Activated CD4-positive, alpha-beta T cell treated with anti-CD3 and anti-CD28 coated beads, Interleukin-2, amount 10 ng/mL, durations not matched to agents 7 days and 5 days (primary cell): ENCODE measurements at regions not wholly inside any gene's neighbourhood (a gene's known extent, or its start where the extent isn't known, plus 50 kb on each side); places are given as distances from the start of the nearest gene placed in this dataset.

Source experiments
- CTCF ChIA-PET: fragments of 350-600 bp; sonication (Branson Sonifier 250); formaldehyde crosslinking; loops from one replicate; lab custom pipeline; 2021; ENCODE audit warnings: antibody characterized with exemption; lab: Charles Lee
- POLR2A ChIA-PET: fragments of 350-600 bp; sonication (Branson Sonifier 250); formaldehyde crosslinking; loops from one replicate; lab custom pipeline; 2021; ENCODE audit warnings: antibody characterized with exemption; lab: Charles Lee
- DNase-seq: peaks from one replicate; pipeline ENCODE4 v3.0.0-alpha.2; 2020
- H3K27ac Mint-ChIP-seq: one replicate; pipeline ENCODE4 v1.8.0; 2021; ENCODE audit warnings: mild to moderate bottlenecking, moderate library complexity, mixed read lengths
- H3K27me3 Mint-ChIP-seq: one replicate; pipeline ENCODE4 v1.8.0; 2021; ENCODE audit warnings: mixed read lengths
- H3K36me3 Mint-ChIP-seq: one replicate; pipeline ENCODE4 v1.8.0; 2021; ENCODE audit warnings: low read depth, mixed read lengths
- H3K4me1 Mint-ChIP-seq: one replicate; pipeline ENCODE4 v1.8.0; 2021; ENCODE audit warnings: mixed read lengths
- H3K4me3 Mint-ChIP-seq: one replicate; pipeline ENCODE4 v1.8.0; 2021; ENCODE audit warnings: mild to moderate bottlenecking, moderate library complexity, mixed read lengths
- H3K9me3 Mint-ChIP-seq: one replicate; pipeline ENCODE4 v1.8.0; 2021; ENCODE audit warnings: mixed read lengths

DNA sequence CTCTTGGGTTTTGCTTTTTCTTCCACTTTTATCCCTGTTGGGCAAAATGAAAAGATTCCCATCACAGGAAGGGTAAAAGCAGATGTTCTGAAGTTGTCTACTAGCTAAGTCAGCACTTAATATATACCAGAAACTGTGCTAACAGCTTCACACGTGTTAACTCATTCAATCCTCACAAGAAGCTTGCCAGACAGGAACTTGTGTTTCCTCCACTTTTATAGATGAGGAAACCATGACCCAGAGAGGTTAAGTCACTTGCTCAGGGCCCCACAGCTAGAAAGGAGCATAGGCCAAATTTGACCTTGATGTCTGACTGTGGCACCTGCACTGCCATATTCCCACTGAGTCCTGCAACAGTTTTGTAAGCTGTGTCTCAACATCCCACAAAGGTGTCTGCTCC lies 76.8 kb upstream of the EPC2 start:
- CTCF ChIA-PET = interaction anchor here (1.2 to 1.4 kb wide), 2 partner anchors 12 to 59 kb away, joined by 3 to 4 read pairs; no protein-coding TSS in a partner anchor
- Mint-ChIP-seq H3K36me3 (no peaks in the 10 kb centered on the region), H3K4me3 (no peak overlapping the region), H3K27ac (no peak overlapping the region), H3K27me3 (peaks cover 8% of the 10 kb centered on the region), H3K9me3 (no peaks in the 10 kb centered on the region), H3K4me1 (peaks cover 15% of the 10 kb centered on the region)
- DNase-seq = no peak
- POLR2A ChIA-PET = no interaction called here

DNA sequence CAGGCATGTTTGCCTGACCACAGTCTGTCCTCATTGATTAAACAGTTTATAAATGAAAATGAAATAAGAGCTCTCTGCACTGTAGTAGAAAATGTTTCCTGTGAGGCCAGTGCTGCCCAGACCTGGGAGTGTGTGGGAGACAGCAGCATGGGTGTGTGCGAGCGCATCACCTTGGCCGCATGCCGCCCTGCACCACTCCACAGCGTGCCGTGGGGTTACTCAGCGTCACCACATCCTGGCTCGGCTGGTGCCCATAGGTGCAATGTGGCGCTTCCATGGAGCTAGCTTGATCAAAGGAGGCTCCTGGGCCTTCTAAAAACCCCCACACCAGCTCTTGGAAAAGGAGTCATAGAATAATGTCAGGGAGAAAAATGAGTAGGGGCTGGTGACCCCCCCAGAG lies 76.0 kb upstream of the EPC2 start:
- Mint-ChIP-seq H3K27me3 (peaks cover 6% of the 10 kb centered on the region), H3K4me3 (no peak overlapping the region), H3K27ac (peak overlapping the region; percentile 3), H3K36me3 (no peaks in the 10 kb centered on the region), H3K4me1 (peaks cover 15% of the 10 kb centered on the region), H3K9me3 (no peaks in the 10 kb centered on the region)
- CTCF ChIA-PET = interaction anchor here (1.2 to 1.4 kb wide), 2 partner anchors 13 to 60 kb away, joined by 3 to 4 read pairs; no protein-coding TSS in a partner anchor
- POLR2A ChIA-PET = no interaction called here
- peak; percentile 16 for DNase-seq

DNA sequence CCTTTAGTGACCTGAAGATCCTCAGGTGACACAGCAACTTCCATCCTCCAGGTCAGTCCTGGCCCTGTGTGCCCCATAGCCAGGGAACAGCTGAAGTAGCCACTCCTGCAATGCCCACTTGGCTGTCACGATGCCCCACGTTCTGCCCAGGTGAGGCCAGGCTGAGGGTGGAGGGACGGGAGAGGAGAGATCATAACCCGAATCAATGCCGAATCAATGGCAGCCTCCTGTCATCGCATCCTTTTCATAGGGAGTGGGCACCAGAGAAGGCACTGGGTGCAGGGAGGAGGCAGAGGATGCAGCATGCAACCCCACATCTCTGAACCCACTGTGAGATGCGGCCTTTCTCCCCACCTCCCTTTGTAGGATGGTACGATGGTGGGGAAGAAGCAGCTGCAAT lies 75.3 kb upstream of the EPC2 start:
- CTCF ChIA-PET = no interaction called here
- POLR2A ChIA-PET = no interaction called here
- Mint-ChIP-seq H3K27ac (no peak overlapping the region), H3K27me3 (peaks cover 8% of the 10 kb centered on the region), H3K4me3 (no peak overlapping the region), H3K9me3 (no peaks in the 10 kb centered on the region), H3K4me1 (peaks cover 15% of the 10 kb centered on the region), H3K36me3 (no peaks in the 10 kb centered on the region)
- DNase-seq = no peak

DNA sequence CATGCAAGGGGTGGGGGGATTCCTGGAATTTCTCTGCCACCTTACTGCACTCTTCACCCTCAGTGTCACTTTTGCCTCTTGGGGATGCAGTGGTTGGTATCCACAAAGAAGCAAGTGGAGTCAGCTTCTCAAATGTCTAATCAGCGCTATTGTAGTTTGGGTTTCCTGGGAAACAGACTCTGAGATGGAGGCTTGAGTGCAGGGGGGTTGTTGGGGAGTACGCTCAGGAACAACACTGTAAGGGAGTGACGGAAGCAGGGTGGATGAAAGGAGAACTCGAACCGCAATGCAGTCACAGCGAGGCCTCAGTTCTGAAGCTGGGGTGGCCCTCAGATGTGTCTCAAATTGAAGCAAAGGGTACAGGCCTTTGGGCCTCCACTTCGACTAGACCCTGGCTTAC lies 73.6 kb upstream of the EPC2 start:
- DNase-seq = no peak
- no peak overlapping the region for H3K4me3 Mint-ChIP-seq
- no peak overlapping the region for H3K27ac Mint-ChIP-seq
- peaks cover 15% of the 10 kb centered on the region for H3K4me1 Mint-ChIP-seq
- H3K36me3 Mint-ChIP-seq = no peaks in the 10 kb centered on the region
- CTCF ChIA-PET = interaction anchor here (1.2 kb wide), 1 partner anchor 62 kb away, joined by 3 read pairs; no protein-coding TSS in a partner anchor
- peaks cover 8% of the 10 kb centered on the region for H3K27me3 Mint-ChIP-seq
- POLR2A ChIA-PET = no interaction called here
- no peaks in the 10 kb centered on the region for H3K9me3 Mint-ChIP-seq

DNA sequence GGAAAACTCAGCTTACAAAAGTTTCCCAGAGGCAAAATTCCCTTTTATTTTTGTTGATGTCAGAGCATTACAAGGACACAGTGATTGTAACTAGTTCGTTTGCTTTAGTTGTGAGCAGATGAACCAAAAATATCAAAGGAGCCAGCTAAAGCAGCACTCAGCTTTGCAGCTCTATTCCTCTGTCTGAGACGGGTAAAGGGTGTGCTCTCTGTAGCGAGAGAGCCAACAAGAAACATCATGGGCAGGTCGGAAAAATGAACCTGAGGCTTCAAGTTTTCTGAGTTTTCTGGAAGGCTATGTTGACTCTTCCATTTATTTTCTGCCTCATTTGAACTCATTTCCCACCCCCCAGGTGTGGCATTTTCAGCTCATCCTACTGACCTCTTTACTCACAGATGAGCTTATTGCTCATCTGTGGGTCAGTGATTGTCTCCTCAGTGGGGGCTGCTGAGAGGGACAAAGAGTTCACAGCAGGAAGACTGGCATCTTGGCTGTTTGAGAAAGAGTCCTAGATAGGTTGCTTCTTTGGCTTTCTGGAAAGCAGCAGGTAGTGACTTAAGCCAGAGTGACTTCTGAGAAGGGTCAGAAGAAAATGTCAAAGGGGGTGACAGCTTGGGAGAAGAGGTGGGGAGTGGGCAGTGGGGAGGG lies 66.6 kb upstream of the EPC2 start:
- POLR2A ChIA-PET = no interaction called here
- Mint-ChIP-seq H3K27me3 (peaks cover 21% of the 10 kb centered on the region), H3K4me1 (peaks cover under 1% of the 10 kb centered on the region), H3K9me3 (no peaks in the 10 kb centered on the region), H3K36me3 (no peaks in the 10 kb centered on the region), H3K4me3 (no peak overlapping the region), H3K27ac (no peak overlapping the region)
- DNase-seq = no peak
- CTCF ChIA-PET = interaction anchor here (1.3 kb wide), 1 partner anchor 10 kb away, joined by 3 read pairs; no protein-coding TSS in a partner anchor

DNA sequence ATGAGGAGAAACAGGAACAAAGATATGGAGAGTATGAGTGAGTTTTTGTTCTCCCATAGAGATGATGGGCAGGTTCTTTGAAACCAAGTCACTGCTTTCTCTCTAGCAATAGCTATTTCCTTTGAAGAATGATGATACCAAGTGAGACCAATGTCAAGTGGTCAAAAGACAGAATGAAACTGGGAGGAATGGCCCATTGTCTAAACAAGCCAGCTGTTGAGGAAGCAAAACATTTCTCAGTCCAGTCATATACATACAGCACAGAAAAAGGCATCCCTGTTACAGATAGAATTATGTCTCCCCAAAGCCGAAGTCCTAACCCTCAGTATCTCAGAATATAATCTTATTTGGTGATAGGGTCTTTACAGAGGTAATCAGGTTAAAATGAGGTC lies 66.1 kb upstream of the EPC2 start:
- peaks cover 3% of the 10 kb centered on the region for H3K4me1 Mint-ChIP-seq
- H3K4me3 Mint-ChIP-seq = no peak overlapping the region
- ChIA-PET CTCF (interaction anchor here (1.3 kb wide), 1 partner anchor 9 kb away, joined by 3 read pairs; no protein-coding TSS in a partner anchor), POLR2A (no interaction called here)
- H3K27me3 Mint-ChIP-seq = peaks cover 21% of the 10 kb centered on the region
- DNase-seq = no peak
- no peaks in the 10 kb centered on the region for H3K36me3 Mint-ChIP-seq
- no peaks in the 10 kb centered on the region for H3K9me3 Mint-ChIP-seq
- no peak overlapping the region for H3K27ac Mint-ChIP-seq

DNA sequence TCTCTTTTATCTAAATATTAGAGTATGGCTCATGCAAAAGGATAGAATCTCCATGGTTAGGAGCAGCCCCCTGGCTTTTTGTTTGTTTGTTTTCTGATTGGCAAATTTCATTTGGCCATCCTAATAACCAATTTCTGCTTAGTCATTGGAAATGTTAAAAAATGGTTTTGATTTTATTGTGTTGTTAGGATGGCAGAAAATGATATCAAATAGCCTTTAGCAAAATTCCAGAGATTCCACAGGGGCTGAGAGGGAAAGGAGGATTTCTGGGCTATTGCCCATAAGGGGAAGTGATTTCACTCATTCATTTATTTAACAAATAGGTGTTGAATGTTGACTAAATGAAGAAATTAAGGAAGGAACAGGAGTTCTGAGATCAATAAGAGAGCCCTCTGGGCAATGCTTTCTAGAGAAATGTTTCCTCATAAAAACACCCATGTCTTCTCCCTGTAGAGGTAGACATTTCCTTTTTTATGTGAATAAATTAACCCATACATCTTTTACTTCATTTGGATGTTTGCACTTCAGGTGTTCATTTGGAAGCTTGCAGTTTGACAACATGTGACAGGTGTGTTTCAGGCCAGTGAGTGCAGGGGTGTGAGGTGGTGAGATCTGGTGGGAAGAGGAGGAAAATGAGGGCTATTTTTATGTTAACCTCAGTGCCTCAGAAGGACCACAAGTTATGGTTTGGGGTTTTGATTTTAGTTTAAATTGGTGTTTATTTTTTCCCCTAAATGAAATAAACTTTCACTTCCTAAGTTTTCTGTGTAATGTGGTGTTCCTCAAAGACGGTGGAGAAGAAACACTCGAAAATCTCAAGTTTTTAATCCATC lies 61.7 kb upstream of the EPC2 start:
- no peaks in the 10 kb centered on the region for H3K36me3 Mint-ChIP-seq
- no peak for DNase-seq
- H3K4me1 Mint-ChIP-seq = peaks cover 3% of the 10 kb centered on the region
- no peaks in the 10 kb centered on the region for H3K9me3 Mint-ChIP-seq
- CTCF ChIA-PET = interaction anchor here (0.8 kb wide), 1 partner anchor 9 kb away, joined by 3 read pairs; no protein-coding TSS in a partner anchor
- peaks cover 15% of the 10 kb centered on the region for H3K27me3 Mint-ChIP-seq
- no peak overlapping the region for H3K4me3 Mint-ChIP-seq
- POLR2A ChIA-PET = no interaction called here
- no peak overlapping the region for H3K27ac Mint-ChIP-seq

DNA sequence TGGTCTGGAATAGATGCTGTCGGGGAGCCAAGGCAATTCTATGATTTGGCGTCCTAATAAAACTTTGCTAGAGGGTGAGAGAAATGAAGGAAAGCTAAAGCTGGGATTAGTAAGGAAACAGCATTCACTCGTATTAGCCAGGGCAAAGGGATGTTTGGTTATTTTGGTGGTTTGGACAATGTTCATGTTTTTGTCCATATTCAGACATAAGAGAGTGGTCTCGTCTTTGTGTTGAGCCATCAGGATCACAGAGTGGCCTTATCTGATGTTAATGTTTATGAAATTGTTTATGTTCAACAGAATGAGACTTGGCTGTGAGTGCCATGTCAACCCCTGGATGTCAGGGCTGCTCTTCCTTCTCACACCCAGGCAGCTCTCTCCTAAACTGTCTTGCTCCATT lies 58.9 kb upstream of the EPC2 start:
- Mint-ChIP-seq H3K4me1 (peaks cover 3% of the 10 kb centered on the region), H3K9me3 (no peaks in the 10 kb centered on the region), H3K27me3 (no peaks in the 10 kb centered on the region), H3K27ac (no peak overlapping the region), H3K36me3 (no peaks in the 10 kb centered on the region), H3K4me3 (no peak overlapping the region)
- ChIA-PET POLR2A (no interaction called here), CTCF (no interaction called here)
- no peak for DNase-seq

DNA sequence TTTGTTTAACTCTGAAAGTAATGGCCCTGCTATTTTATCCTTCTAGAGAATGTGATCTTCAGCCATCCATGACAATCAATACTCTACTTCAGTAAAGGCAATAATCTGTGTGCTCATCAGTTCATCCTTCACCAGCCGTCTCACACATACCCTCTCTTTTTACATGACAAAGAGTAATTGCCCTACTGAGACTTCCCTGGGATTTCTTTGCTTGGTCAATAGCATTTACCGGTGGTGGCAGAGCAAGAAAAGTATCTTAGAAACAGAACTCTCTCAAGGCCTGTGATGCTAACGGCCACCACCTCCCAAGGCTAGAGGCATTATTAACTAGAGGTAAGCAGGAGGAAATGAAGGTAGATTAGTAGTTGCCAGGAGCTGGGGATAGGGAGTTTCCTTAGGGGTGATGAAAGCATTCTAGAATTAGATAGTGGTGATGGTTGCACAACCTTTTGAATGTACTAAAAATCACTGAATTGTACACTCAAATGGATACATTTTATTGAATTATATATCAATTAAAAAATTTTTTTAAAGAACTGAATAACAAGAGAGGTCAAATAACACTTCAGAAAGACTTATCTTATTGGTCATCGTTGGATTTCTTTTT lies 57.9 kb upstream of the EPC2 start:
- H3K36me3 Mint-ChIP-seq = no peaks in the 10 kb centered on the region
- no peak overlapping the region for H3K4me3 Mint-ChIP-seq
- H3K9me3 Mint-ChIP-seq = no peaks in the 10 kb centered on the region
- ChIA-PET POLR2A (no interaction called here), CTCF (interaction anchor here (1.3 kb wide), 1 partner anchor 78 kb away, joined by 3 read pairs; no protein-coding TSS in a partner anchor)
- DNase-seq = no peak
- H3K27me3 Mint-ChIP-seq = no peaks in the 10 kb centered on the region
- peaks cover 3% of the 10 kb centered on the region for H3K4me1 Mint-ChIP-seq
- no peak overlapping the region for H3K27ac Mint-ChIP-seq

DNA sequence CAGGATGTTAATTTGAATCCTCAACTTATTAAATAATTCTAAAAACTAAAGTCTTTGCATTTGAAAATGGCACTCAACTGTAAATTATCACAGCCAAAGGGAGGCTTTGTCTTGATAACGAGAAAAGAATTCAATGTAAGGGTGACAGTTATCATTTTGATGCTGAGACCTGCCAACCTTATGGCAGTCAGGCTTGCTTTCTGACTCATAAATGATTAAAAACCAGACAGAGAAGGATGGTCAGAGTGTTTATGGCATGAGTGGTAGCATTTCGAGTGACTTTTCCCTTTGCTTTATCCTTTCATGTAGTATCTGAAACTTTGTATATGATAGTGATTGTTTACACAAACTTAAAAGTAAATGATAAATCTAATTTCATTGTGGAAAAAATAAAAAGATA lies 53.9 kb upstream of the EPC2 start:
- Mint-ChIP-seq H3K27ac (no peak overlapping the region), H3K36me3 (no peaks in the 10 kb centered on the region), H3K9me3 (no peaks in the 10 kb centered on the region), H3K4me3 (no peak overlapping the region), H3K27me3 (no peaks in the 10 kb centered on the region), H3K4me1 (no peaks in the 10 kb centered on the region)
- DNase-seq = no peak
- ChIA-PET POLR2A (no interaction called here), CTCF (no interaction called here)

DNA sequence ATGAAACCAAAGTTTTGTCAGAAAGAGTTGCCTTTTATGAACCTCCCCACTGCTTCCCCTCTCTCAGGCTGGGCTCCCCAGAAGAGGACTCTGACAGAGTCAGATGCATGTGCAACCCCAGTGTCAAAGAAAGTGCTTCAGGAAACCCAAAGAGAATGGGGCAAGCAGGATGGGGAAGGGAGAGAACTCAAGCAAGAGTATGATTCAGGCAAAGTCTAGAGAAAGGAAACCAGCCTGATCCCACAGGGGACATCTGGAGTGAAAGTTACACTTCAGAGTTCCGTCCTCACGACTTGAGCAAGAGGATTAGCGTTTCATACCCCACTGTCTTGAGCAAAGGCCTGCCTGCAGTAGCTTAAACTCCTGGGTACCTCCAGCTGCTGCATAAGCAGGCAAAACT lies 51.8 kb upstream of the EPC2 start:
- H3K27me3 Mint-ChIP-seq = no peaks in the 10 kb centered on the region
- POLR2A ChIA-PET = no interaction called here
- H3K9me3 Mint-ChIP-seq = no peaks in the 10 kb centered on the region
- DNase-seq = no peak
- CTCF ChIA-PET = interaction anchor here (1.1 to 1.5 kb wide), 2 partner anchors 9 to 10 kb away, joined by 3 to 4 read pairs; no protein-coding TSS in a partner anchor
- H3K27ac Mint-ChIP-seq = no peak overlapping the region
- H3K4me1 Mint-ChIP-seq = no peaks in the 10 kb centered on the region
- H3K36me3 Mint-ChIP-seq = no peaks in the 10 kb centered on the region
- H3K4me3 Mint-ChIP-seq = no peak overlapping the region

DNA sequence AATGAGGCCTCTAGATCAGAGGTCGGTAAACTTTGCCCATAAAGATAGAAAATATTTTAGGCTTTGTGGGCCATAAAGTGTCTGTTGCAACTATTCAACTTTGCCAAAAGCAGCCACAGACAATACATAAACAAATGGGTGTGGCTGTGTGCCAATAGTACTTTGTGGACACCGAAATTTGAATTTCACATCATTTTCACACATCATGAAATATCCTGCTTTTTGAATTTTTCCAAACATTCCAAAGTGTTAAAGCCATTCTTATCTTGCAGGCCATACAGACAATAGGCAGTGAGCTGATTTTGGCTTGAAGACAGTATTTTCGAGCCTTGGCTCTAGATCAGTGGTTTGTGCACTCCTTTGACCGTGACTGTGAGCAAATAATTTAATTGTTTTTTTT lies 51.1 kb upstream of the EPC2 start:
- H3K4me3 Mint-ChIP-seq = no peak overlapping the region
- no peak for DNase-seq
- POLR2A ChIA-PET = no interaction called here
- CTCF ChIA-PET = no interaction called here
- H3K4me1 Mint-ChIP-seq = no peaks in the 10 kb centered on the region
- H3K9me3 Mint-ChIP-seq = no peaks in the 10 kb centered on the region
- peaks cover 1% of the 10 kb centered on the region for H3K27me3 Mint-ChIP-seq
- H3K27ac Mint-ChIP-seq = no peak overlapping the region
- no peaks in the 10 kb centered on the region for H3K36me3 Mint-ChIP-seq

DNA sequence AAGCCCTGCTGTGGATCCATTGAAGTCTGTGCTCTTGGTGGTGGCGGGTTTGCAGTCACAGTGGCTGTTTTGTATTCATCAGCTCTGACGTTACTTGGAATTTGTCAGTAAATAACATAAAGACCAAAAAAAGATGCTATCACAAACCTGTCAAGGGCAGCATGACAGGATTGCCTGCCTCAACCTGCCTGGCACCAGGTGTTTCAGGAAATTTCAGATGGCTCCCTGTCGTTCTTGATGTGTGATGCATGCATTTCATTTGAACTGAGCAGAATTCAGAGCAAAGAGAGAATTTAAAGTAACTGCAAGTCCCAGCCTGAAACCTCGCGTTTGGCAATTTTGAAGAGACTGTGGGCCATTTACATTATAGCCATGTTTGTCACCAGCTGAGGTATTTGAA lies 50.3 kb upstream of the EPC2 start:
- no peaks in the 10 kb centered on the region for H3K4me1 Mint-ChIP-seq
- no peak for DNase-seq
- H3K27me3 Mint-ChIP-seq = peaks cover 1% of the 10 kb centered on the region
- no peak overlapping the region for H3K4me3 Mint-ChIP-seq
- no peaks in the 10 kb centered on the region for H3K36me3 Mint-ChIP-seq
- CTCF ChIA-PET = no interaction called here
- POLR2A ChIA-PET = no interaction called here
- no peak overlapping the region for H3K27ac Mint-ChIP-seq
- no peaks in the 10 kb centered on the region for H3K9me3 Mint-ChIP-seq
